Lung (tissue), 11 donors: ENCODE measurements at regions not wholly inside any gene's neighbourhood (a gene's known extent, or its start where the extent isn't known, plus 50 kb on each side); places are given as distances from the start of the nearest gene placed in this dataset.

Source experiments
- ATAC-seq: fragments of 200-7000 bp; cut with Tn5 transposase; one replicate; pipeline ENCODE4 v1.9.1; 2020; ENCODE audit warnings: moderate number of reproducible peaks; ENCODE audit not compliant: insufficient read depth, low FRiP score
- DNase-seq, 3 donors: peaks; one replicate each; pipeline ENCODE4 v3.0.0-alpha.2; 2013 to 2017
- H3K27ac ChIP-seq, 2 donors: one replicate each; pipeline ENCODE4 v1.5.1; 2013; ENCODE audit warnings: mild to moderate bottlenecking in 2 of 2, moderate library complexity in 2 of 2, control low read depth in 1 of 2, inconsistent platforms in 1 of 2, low read depth in 1 of 2, low read length in 1 of 2
- H3K27me3 ChIP-seq, 3 donors: one replicate each; pipeline ENCODE4 v1.5.1; 2013; ENCODE audit warnings: low read length in 2 of 3; ENCODE audit not compliant: control insufficient read depth in 3 of 3, insufficient read depth in 3 of 3
- H3K36me3 ChIP-seq, 4 donors: one replicate each; pipeline ENCODE4 v1.5.1; 2013; ENCODE audit warnings: low read length in 4 of 4, mild to moderate bottlenecking in 1 of 4, moderate library complexity in 1 of 4; ENCODE audit not compliant: control insufficient read depth in 4 of 4, insufficient read depth in 4 of 4
- H3K4me1 ChIP-seq, 5 donors: one replicate each; pipeline ENCODE4 v1.5.1; 2013; ENCODE audit warnings: low read length in 5 of 5, mild to moderate bottlenecking in 2 of 5, moderate library complexity in 1 of 5; ENCODE audit not compliant: control insufficient read depth in 5 of 5, insufficient read depth in 5 of 5
- H3K4me3 ChIP-seq: one replicate; pipeline ENCODE4 v1.5.1; 2013; ENCODE audit warnings: mild to moderate bottlenecking, control low read depth, moderate library complexity
- H3K9ac ChIP-seq, 2 donors: one replicate each; pipeline ENCODE4 v1.5.1; 2013; ENCODE audit warnings: low read length in 2 of 2, control low read depth in 1 of 2; ENCODE audit not compliant: insufficient read depth in 1 of 2
- H3K9me3 ChIP-seq, 4 donors: one replicate each; pipeline ENCODE4 v1.5.1; 2013; ENCODE audit warnings: low read length in 3 of 4, mild to moderate bottlenecking in 1 of 4, moderate library complexity in 1 of 4; ENCODE audit not compliant: control insufficient read depth in 4 of 4, insufficient read depth in 3 of 4
- WGBS, 2 donors: extraction: QIAGEN DNeasy Blood & Tissue Kit; methylation state at CpG; one replicate each; pipeline ENCODE4 v1.1.7; 2013; 5-methylcytosine and 5-hydroxymethylcytosine counted together
- TF ChIP-seq, protein P1 (sequence below): IDR thresholded peaks from 2 replicates; pipeline ENCODE4 v1.5.1; 2012; ENCODE audit warnings: mild to moderate bottlenecking; ENCODE audit errors: control extremely low read depth, extremely low read depth
- donor health status: control.
- donor health status: control.
- donor health status: Bipolar disorder and iron deficiency.
- donor health status: healthy.
- donor health status: DM: yes; HTN: yes; CAD: no.

DNA sequence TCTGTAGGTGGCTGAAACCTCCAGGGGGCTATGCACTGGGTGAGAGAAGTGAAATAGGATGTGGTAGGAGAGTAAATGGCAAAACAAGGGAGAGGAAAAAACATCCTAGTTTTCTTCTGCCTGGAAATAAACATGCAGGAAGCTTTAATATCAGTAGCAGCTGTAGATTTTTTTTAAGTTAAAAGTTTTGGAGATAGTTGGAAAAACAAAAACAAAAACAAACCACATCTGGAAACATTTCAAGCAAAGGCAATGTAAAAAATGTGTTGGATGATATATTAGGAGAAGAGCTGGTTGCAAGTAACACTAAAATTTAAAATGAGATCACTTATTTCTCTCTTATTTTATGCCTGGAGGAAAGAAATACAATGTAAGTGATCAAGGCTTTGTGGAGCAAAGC, 388.0 kb downstream of the SPRY1 start:
- TF ChIP-seq, protein P1, sequence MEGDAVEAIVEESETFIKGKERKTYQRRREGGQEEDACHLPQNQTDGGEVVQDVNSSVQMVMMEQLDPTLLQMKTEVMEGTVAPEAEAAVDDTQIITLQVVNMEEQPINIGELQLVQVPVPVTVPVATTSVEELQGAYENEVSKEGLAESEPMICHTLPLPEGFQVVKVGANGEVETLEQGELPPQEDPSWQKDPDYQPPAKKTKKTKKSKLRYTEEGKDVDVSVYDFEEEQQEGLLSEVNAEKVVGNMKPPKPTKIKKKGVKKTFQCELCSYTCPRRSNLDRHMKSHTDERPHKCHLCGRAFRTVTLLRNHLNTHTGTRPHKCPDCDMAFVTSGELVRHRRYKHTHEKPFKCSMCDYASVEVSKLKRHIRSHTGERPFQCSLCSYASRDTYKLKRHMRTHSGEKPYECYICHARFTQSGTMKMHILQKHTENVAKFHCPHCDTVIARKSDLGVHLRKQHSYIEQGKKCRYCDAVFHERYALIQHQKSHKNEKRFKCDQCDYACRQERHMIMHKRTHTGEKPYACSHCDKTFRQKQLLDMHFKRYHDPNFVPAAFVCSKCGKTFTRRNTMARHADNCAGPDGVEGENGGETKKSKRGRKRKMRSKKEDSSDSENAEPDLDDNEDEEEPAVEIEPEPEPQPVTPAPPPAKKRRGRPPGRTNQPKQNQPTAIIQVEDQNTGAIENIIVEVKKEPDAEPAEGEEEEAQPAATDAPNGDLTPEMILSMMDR, result no peak
- H3K36me3 ChIP-seq, result no peaks in the 10 kb centered on the region
- H3K9ac ChIP-seq, result no peak overlapping the region
- peaks cover 0 to 43% (median 10%) of the 10 kb centered on the region in 5 donors for H3K4me1 ChIP-seq
- H3K27me3 ChIP-seq, result no peaks in the 10 kb centered on the region
- ATAC-seq (no peak), DNase-seq (peak in 2 of 3 donors; percentile 68 to 70)
- H3K4me3 ChIP-seq, result no peak overlapping the region
- H3K27ac ChIP-seq, result peak overlapping the region; percentile 29 to 59
- no peaks in the 10 kb centered on the region for H3K9me3 ChIP-seq

DNA sequence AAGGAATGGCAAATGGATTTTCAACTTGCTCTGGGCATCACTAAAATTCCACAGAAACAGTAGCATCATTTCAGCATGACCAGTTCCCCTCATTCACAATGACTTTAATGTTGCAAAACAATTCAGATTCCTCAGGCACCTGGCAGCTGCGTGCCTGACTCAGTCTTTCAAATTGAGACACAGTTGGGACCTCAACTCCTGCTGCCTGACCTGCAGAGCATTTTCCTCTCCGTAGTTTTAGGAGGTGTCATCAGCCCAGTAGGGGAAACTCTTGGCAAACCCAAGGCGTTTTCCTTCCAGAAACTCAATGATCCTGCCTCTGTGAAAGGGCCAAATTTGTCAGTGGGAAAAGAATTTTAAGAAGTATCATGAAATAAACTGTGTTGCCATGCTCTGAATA, 388.9 kb downstream of the SPRY1 start:
- DNase-seq, result peak in 2 of 3 donors; percentile 31 to 84
- TF ChIP-seq, protein P1, result no peak
- H3K9me3 ChIP-seq, result no peaks in the 10 kb centered on the region
- H3K27me3 ChIP-seq, result no peaks in the 10 kb centered on the region
- H3K36me3 ChIP-seq, result no peaks in the 10 kb centered on the region
- H3K4me1 ChIP-seq, result peaks cover 0 to 43% (median 10%) of the 10 kb centered on the region in 5 donors
- WGBS, 2 donors, result 73 to 81% methylated on average over 3 of the region's 3 CpGs
- H3K4me3 ChIP-seq, result no peak overlapping the region
- no peak overlapping the region for H3K9ac ChIP-seq
- ATAC-seq, result peak; percentile 70
- peak overlapping the region in 1 of 2 donors; percentile 53 for H3K27ac ChIP-seq

DNA sequence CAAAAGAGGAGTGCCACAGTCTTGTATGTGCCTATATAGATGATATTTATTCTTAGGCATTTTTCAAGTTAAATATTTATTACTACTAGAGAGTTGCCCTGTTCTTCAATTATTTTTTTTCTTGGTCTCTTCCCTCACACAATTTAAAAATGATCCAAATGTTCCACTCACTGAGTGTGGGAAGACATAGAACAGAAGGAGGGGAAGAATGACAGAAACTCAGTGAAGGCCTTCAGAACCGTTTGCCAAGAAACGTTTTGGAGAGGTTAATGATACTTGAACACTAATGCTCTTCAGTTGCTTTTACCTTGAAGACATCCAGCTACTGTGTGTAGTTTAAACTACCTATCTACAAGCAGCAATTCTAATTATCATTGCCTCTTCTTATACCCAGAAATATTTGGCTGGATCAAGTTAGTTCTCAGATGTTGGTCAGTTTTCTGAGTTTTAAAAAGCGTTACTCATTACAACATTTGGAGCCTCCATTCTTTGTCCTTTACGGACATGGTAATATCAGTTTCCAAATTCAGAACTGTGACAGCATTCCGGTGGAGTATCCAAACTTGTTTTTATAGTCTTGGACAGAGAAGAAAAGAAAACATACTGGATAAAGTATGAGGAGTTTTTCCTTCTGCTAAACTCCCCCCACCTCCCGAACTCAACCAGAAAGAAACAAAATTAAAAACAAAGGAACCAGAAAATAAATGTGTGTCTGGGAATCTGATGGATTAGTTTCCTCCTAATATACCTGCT, 389.7 kb downstream of the SPRY1 start:
- WGBS, 2 donors, result 63 to 78% methylated on average over 6 of the region's 6 CpGs
- ATAC-seq (no peak), DNase-seq (peak; percentile 17 to 95 (median 94))
- Histone ChIP-seq H3K27me3 (no peaks in the 10 kb centered on the region), H3K9me3 (no peaks in the 10 kb centered on the region), H3K36me3 (no peaks in the 10 kb centered on the region), H3K4me1 (peaks cover 0 to 43% (median 10%) of the 10 kb centered on the region in 5 donors), H3K4me3 (no peak overlapping the region), H3K9ac (peak overlapping the region in 1 of 2 donors; percentile 24), H3K27ac (peak overlapping the region in 1 of 2 donors; percentile 79)
- TF ChIP-seq, protein P1, result no peak
